ENCODE measurements at regions not wholly inside any gene's neighbourhood (a gene's known extent, or its start where the extent isn't known, plus 50 kb on each side); places are given as distances from the start of the nearest gene placed in this dataset.
"Not testable (repeated sequence)": the region's sequence is repeated elsewhere in the genome, so short reads cannot be mapped to it uniquely, and the experiment has no call there.

DNA sequence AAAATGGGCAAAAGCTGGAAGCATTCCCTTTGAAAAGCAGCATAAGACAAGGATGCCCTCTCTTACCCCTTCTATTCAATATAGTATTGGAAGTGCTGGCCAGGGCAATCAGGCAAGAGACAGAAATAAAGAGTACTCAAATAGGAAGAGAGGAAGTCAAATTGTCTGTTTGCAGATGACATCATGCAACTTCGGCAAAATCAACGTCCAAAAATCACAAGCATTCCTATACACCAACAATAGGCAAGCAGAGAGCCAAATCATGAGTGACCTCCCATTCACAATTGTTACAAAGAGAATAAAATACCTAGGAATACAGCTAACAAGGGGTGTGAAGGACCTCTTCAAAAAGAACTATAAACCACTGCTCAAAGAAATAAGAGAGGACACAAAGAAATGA, 192.0 kb upstream of the FBN2 start:
- not testable (repeated sequence) for ATAC-seq, DNase-seq

DNA sequence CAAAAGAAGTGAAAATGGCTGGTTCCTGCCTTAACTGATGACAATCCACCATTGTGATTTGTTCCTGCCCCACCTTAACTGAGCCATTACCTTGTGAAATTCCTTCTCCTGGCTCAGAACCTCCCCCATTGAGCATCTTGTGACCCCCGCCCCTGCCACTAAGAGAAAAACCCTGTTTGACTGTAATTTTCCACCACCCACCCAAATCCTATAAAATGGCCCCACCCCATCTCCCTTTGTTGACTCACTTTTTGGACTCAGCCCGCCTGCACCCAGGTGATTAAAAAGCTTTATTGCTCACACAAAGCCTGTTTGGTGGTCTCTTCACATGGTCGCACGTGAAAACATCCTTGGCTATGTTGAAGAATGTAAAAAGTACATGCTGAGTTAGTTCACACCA, 197.6 kb upstream of the FBN2 start:
- not testable (repeated sequence) for ATAC-seq, DNase-seq

DNA sequence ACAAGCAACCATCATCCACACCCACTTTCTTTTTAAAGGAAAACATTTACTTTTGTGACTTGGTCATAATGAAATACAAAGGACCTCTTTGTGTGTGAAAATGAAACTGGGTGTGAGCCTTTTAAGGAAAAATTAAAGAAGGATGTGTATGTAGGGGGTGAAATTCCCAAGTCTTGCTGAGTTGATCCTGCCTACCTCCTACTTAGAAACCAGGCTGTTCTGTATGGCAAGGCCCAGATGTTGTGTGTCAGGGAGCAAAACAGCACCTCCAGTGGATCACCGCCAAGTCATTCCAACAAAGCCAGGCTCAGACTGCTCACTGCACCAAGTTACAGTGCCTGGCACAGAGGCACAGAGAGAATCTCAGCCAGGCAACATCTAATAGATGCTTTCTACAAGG, 198.5 kb upstream of the FBN2 start:
- ATAC-seq (no peak), DNase-seq (no peak)

DNA sequence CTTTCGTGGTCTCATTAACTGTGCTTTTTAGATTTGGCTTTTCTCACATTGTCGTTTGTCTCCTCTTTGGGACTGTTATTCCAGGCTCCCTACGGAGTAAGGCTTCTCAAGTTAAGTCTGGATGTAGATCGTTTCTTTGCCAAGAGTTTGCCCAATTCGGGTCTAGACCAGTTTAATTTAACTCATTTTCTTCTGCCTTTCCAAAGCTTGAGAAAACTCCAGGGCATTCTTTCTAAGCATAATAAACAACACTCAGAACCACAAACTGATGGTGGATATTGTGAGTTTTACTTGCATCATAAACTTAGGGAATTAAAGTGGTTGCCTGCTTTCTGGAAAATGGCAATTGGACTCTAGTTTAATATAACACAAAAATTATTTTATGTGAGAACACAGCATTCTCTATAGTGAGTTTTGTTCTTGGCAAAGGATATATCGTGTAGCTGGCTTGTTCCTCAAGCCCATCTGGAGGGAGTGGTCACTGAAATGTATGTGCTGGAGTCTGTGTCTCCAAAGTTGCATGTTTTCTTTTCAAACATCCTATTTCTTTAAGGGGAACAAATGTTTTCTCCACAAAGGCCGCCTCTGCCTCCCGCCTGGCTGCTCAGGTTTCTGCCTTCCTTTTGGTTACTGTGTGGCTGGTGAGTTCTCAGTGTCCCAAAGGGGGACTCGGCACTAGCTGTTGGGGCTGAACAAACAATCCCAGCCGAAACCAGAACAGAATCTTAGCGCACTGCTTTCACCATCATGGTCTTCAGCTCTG, 211.3 kb upstream of the FBN2 start:
- ATAC-seq: no peak
- DNase-seq: no peak

DNA sequence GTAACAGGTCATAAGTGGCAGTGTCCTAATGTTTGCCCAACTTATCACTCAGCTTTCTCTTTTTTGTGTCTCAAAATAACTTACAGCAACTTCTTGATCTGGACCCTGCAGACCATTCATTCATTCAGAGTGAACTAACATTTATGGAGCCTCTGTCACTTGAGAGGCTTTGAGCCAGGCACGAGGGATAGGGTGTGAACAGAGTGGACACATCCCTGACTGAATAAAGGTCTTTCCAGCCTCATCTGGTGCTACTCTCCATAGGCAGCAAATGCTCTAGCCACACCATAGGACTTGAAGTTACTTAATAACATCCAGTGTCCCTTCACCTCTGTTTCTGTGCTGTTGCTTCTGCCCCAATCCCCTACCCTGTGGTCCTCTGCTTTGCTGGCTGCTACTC, 212.1 kb upstream of the FBN2 start:
- DNase-seq (no peak), ATAC-seq (no peak)

DNA sequence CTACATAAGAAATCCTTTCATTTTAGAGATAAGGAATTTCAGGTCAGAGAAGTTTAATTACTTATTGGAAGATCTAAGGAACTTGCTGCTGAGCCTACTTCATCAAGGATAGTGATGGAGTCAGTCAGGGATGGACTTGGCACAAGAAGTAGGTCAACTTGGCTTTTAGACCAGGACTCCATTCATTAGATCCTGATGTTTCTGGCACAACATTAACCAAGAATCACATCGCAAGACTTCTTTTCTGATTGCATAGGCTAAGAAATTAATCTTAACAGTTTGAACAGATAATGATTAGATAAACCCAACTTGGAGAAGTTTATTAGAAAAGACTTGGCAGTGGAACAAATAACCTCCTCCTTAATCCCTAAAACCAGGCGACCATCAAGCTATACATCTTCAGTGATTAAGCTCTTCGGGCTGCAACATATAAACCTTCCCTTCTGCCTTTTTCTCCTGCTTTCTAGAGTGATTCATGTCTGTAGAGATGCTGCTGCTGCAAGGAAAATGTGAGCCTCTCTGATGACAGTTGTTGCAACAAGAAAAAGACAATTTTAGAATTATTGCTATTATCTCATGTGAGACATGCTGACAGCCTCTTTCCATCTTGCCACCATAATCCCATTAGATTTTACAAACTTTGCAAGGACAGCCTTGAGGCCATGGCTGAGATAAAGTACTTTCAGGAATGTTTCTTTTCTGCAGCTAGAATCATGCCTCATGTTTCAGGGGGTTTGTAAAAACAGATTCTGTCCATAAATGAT, 207.9 kb upstream of the SLC27A6 start:
- ATAC-seq: no peak
- no peak for DNase-seq

DNA sequence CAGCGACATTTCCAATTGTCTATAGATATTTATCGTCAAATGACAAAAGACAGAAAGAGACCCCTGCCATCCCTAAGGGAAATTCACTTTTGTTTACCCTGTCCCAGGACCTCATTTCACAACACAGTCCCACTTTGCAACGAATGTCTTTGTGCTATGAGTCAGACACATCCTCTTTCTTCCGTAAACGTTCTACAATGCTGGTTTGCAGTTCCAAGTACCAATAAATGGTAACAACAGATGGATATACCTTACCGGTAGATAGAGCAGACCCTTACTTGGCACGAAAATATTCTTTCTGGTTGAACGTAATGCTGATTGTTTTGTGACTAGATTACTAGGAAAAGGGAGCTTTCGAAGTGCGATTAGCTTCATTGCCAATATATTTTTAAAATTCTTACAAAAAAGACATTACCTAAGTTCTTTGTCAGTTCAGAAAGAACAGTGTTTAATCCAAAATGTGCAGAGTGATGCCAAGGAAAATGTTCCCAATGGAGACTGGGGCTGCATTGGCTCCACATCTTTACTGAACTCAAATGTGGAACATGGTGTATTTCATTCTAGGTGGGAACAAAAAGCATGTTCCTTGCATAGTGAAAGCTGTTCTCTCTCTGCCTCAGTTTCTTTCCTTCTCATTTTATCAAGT, 202.5 kb upstream of the SLC27A6 start:
- ATAC-seq (no peak), DNase-seq (no peak)

DNA sequence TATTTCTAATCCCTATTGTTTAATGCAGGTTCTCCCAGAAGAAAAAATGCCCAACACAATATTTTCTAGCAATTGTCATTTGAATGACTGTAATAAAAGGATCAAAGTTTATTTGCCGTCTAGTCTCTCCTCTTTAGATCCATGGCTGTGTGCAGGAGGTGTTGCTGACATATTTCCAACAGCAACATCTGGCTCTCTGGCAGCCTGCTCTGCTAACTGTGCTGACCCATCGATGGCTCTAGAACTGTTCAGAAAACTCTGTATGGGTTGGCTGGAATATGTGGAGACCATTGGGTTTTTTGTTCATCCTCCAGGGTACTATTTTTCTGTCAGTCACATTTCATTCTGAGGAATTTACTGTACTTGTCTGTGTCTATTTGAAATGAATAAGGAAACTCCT, 202.0 kb upstream of the SLC27A6 start:
- no peak for ATAC-seq
- no peak for DNase-seq

DNA sequence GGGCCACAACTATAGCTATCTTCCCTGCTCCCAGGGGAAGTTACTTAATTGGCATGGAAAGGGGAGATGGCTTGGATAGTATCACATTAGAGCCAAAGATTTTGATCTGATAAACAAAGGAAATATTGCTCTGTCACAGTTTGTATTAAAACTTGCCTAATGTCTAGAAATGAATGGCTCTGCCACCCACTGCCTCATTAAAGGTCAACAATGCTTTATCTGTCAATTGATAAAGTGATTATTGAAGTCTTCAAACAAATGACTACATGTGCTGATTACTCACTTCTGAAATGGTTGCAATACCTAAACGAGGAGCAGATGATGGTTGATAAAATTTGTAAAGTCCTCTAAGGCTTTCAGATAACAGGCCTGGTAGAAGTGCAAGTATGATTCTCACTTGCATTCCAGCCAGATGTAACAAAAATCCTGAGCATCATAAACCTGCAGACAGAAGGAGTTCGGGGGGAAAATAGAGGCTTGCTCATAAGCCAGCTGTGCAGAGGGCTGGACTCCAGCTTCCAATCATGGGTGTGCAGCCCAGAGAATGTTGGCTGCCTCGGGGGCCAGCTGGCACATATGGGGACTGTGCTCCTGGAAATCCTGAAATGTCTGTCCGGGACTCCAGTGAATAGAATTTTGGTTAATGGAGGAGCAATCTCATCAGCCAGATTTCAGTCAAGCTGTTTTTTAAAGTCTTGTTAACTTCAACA, 200.5 kb upstream of the SLC27A6 start:
- no peak for DNase-seq
- no peak for ATAC-seq

DNA sequence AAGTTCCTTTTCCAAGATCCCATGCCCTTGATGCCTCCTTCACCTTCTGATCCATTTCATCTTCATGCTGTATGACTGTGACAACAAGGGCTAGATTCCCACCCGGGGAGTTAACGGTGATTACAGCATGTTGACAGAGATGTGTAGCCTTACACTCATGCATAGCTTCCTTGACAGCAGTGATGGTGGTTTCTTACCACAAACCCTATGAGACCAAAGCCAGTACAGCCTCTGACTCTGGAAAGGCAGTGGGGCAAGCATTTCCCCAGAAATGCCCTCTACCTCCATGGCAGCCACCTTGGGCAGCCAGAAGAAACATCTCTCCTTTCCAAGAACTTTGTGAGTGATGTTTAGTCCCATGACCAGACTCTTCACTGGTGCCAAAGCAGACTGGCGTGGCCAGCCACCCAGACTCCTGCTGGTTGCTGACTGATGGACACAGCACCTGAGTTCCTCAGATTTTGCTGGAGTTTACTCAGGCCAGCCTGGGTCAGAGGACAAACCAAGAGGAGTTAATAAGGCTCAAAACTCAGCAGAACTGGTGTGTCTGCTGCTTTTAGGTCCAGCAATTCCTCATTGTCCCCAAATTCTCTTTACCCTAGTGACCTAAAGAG, 199.7 kb upstream of the SLC27A6 start:
- ATAC-seq: no peak
- DNase-seq: no peak

DNA sequence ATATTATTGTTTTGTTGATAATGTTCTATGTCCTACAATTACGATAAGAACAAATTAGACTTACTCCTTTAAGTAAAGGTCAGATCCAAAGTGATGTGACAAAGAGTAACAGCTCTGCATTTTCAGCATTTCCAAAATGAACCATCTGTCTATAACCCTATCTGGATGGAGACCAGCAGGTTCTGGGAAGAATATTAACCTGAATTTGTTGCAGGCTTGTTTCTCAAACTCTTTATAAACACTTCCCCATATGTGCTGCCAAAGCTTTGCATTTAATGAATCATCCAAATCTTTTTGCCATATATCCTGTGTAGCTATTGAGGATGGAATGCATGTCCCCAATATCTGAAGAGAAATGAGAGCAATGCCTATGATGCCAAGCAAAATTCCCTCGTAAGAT, 198.9 kb upstream of the SLC27A6 start:
- no peak for ATAC-seq
- no peak for DNase-seq

DNA sequence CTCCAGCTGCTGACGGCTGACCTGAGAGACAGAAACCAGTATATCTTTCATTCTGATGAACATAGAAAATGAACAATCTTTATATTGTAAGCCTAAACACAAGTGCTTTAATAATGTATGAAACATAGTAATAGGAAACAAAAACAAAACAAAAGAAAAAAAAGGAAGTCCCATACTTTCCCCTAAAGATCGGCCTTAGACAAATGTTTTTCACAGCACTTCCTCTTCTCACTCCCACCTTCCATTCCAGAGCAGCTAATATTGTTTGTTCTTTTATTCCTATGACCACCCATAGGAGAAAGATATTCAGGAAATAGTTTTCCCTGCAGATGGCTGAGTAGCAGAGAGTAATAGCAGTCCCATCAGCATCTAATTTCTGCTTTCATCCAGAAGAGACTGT, 194.4 kb upstream of the SLC27A6 start:
- ATAC-seq (no peak), DNase-seq (no peak)

DNA sequence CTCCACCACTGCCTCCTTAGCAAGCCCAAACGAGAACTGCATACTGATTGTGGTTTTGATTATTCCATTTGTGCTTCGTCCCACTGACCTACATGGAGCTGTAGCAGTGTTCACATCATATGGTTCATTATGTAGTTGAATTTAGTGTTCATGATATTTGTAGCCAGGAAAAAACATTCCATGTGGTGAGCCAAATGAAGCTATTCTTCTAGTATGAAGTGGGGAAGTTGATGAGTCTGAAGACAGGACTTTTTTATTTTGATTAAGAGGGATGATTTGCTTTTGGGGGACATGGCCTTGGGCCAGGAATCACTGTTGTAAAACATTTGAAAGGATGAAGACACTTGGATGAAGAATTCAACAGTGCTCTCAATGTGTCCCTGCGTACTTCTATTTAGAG, 192.9 kb upstream of the SLC27A6 start:
- DNase-seq (no peak), ATAC-seq (no peak)

DNA sequence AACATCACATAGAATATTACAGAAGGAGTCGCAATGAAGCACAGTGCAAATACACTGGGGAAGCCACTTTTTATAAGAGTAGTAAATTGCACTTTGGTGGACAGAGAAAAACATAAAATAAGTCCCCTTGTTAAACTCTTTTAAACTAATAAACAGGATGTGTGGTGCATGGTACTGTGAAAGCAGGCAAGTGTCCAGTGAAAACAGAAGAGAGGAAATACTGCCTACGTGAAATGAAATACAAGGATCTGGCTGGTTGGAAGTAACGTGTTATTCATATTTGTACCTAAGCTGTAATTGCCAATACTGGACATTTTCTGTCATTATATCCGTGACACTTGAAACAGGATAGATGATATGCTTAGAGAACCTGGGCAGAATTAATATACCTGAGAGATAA, 191.9 kb upstream of the SLC27A6 start:
- DNase-seq: no peak

DNA sequence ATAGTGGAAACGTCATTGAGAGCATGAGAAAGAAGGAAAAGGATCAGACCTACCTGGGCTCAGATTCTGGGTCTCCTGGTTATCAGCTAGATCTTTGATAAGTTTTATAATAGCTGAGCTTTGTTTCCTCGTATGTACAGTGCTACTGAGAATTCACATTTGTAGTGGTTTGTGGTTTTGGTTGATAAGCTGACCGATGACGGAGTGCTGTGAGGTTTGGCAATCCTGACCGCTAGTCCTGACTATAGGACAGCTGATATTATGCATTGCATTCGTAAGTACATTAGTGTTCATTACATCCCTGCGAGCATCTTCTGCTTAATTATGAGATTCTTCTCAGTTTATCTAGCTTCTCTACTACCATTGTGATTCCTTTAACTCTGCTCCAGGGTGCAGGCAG, 190.7 kb upstream of the SLC27A6 start:
- DNase-seq (no peak), ATAC-seq (no peak)

More for the DNA sequence above, 191.9 kb upstream of the SLC27A6 start:
- ATAC-seq: no peak

DNA sequence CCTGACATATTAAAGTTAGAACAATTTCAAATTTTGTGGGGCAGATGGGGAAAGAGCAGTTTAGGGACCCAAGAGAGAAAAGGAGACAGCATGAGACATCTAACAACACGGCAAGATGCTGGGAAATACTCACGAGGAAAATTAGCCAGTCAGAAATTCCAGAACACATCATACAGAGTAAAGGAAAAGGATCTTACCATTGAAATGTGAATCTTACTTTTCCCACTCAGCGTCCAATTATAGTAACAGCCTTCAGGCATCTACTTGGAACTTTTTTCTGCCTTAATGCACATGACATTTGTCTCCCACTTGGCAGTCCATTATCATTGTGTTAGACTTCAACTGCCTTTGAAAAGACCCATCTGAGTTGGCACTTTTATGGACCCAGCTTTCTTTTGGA, 189.7 kb upstream of the SLC27A6 start:
- ATAC-seq (no peak), DNase-seq (no peak)

DNA sequence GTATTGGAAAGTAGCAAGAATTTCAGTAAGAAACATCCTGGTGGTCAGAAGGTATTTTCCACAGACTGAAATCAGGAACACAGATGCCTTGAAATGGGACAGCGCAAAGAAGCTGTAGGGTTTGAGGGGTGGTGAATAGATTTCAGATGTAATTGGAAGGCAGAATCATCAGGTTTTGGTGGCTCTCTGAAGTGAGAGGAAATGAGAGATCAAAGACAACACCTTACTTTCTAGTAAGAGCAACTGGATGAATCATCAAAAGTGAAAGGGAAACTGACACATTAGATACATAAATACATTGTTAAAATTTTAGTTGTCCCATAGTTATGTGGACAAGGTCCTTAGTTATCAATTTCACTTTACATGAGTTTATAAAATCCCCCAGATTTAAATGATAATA, 188.2 kb upstream of the SLC27A6 start:
- ATAC-seq: peak; percentile 49
- DNase-seq: no peak

DNA sequence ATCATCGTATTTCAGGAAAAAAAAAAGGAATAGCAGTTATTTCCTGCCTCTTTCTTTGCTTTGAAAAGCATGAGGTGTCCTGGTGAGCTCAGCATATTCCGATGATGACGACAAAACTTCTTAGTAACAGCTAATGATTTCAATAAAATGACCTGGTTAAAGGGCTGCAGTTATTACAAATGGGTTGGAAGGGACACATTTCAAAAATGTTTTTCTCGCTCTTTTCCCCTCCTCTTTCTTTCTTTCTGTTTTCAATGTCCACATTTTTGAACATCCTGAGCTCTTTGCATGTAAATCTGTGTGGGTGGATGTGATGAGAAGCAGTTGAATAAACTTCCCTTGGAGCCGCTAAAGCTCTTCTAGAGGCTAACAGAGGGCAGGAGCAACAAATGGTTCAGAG, 186.8 kb upstream of the SLC27A6 start:
- DNase-seq (no peak), ATAC-seq (no peak)

DNA sequence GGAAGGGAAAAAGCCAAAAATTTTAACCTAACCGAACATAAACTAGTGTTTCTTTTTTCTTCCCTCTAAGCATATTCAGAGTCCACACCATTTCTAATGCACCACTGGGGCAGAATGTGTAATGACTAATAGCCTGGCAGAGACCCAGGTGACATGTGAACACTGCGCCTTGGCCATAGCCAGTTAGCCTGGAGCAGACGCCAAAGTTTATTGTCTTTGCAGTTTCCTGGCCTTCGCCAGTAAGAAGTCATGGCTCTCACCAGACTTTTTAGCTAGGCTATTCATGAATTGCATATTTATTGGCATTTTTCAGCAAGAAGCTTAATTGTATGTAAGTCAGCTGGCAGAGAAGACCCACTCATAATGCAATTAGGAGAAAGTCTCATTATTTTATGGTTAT, 182.8 kb upstream of the SLC27A6 start:
- ATAC-seq: no peak
- no peak for DNase-seq

DNA sequence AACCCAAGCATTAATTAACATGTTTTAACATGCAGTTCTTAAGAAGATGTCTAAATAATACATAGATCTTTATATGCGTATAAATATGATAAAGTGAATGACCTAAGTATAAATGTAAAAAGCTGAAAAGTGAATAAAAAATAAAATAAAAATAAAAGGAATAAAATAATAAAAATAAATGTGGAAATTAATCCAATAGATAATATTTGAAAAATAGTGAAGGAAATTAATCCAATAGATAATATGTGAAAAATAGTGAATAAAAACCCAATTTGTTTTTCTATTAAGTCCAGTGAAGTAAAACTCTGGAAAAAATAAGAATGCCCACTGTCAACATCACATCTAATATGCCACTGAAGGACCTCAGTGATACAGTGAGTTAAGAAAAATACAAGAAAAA, 180.6 kb upstream of the SLC27A6 start:
- DNase-seq (no peak), ATAC-seq (no peak)

DNA sequence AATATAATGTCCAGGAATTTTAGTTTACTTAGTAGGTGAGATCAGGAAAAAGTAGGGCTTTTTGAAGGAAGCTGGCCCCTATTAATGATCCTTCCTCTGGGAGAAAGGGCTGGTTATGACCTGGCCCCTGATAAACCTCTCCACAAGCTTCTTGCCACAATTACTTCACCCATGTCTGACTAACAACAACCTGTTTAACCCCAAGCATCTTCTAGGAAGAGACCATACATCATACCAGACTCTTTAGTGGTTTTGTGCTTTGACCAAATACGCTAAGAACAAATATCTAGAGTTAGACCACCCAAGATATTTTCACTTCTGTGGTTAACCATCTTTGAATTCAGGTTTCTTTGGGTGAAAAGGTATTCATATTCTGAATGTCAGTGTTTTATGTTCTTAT, 174.0 kb upstream of the SLC27A6 start:
- no peak for ATAC-seq
- DNase-seq: no peak

DNA sequence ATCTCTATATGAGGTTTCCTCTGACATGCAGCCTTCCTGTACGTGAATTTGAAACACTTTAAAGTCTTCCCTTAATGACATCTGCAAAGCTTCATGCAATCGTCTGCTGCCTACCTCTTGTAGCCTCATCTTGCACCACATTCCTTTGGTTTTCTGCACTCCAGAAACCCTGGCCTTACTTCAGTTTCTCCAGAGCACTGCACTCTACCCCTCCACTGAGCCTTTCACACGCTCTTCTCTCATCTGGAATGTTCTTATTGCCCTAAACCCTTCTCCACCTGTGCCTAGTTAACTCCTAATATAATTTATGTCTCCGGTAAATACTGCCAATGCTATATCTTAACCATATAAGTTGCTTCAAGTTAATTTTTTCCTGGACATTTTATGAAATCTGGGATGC, 168.8 kb upstream of the SLC27A6 start:
- DNase-seq (no peak), ATAC-seq (no peak)

Data from stimulated activated naive CD8-positive, alpha-beta T cell treated with anti-CD3 and anti-CD28 coated beads, Interleukin-15, Interleukin-2, amounts not matched to agents 100 U/mL and 50 U/mL, for 24 hours (primary cell).